Endothelial cell of umbilical vein (primary cell): ENCODE measurements at regions not wholly inside any gene's neighbourhood (a gene's known extent, or its start where the extent isn't known, plus 50 kb on each side); places are given as distances from the start of the nearest gene placed in this dataset.

Source experiments
- BruUV-seq: library from RNA; stranded (reverse); fragments of 400-500 nt; replicated peaks from 2 replicates; lab custom pipeline; 2021; lab: Mats Ljungman, UMichigan
- CTCF ChIA-PET: fragments of 300-600, 350-600 bp; sonication (Branson Sonifier 250); formaldehyde crosslinking; loops from one replicate; lab custom pipeline; 2021; ENCODE audit warnings: antibody characterized with exemption, inconsistent platforms; lab: Charles Lee
- POLR2A ChIA-PET: fragments of 300-600, 350-600 bp; sonication (Branson Sonifier 250); formaldehyde crosslinking; loops from one replicate; lab custom pipeline; 2021; ENCODE audit warnings: antibody characterized with exemption, inconsistent platforms; lab: Charles Lee
- DNase-seq: peaks from one replicate; pipeline ENCODE4 v3.0.0-alpha.2; 2011; ENCODE audit warnings: low read depth, low spot score
- FAIRE-seq: peaks from 2 replicates; lab custom pipeline; 2011; peaks lifted over from hg19 to GRCh38; lab: Jason Lieb, UNC
- H2AFZ ChIP-seq: 2 replicates; pipeline ENCODE4 v1.6.0; 2012; ENCODE audit warnings: low read depth, low read length, control low read depth, inconsistent platforms
- H3K27ac ChIP-seq: 2 replicates; pipeline ENCODE4 v1.5.1; 2011; ENCODE audit warnings: low read depth, mild to moderate bottlenecking, control low read depth, low read length, moderate library complexity; ENCODE audit not compliant: insufficient read depth
- H3K27me3 ChIP-seq, 2 experiments: 2 replicates each; pipeline versions ENCODE4 v1.6.0 to v1.6.1; 2011; ENCODE audit warnings: low read length in 2 of 2, mixed read lengths in 1 of 2; ENCODE audit not compliant: control insufficient read depth in 2 of 2, insufficient read depth in 2 of 2
- H3K36me3 ChIP-seq, 2 experiments: 2 replicates in 1 of 2; 3 replicates in 1 of 2; pipeline ENCODE4 v1.5.1; 2011; ENCODE audit warnings: low read length in 2 of 2, mild to moderate bottlenecking in 1 of 2, moderate library complexity in 1 of 2; ENCODE audit not compliant: control insufficient read depth in 2 of 2, insufficient read depth in 2 of 2; ENCODE audit errors: extremely low read depth in 1 of 2
- H3K4me1 ChIP-seq: 3 replicates; pipeline ENCODE4 v1.5.1; 2011; ENCODE audit warnings: mild to moderate bottlenecking, low read length; ENCODE audit not compliant: control insufficient read depth, insufficient read depth; ENCODE audit errors: extremely low read depth
- H3K4me2 ChIP-seq: 2 replicates; pipeline ENCODE4 v1.6.1; 2011; ENCODE audit warnings: low read length, control low read depth, mixed read lengths; ENCODE audit not compliant: insufficient read depth
- H3K4me3 ChIP-seq, 3 experiments: fragments of 200-600 bp in 1 of 3; sonication (generic), shearing (Covaris generic) in 1 of 3; replicated peaks in 1 of 3; 2 replicates each; pipeline ENCODE4 v1.5.1; 2011 to 2016; ENCODE audit warnings: control low read depth in 3 of 3, low read length in 3 of 3, mild to moderate bottlenecking in 2 of 3, inconsistent platforms in 1 of 3, low read depth in 1 of 3, moderate library complexity in 1 of 3; ENCODE audit not compliant: insufficient read depth in 1 of 3
- H3K79me2 ChIP-seq: 2 replicates; pipeline ENCODE4 v1.6.0; 2012; ENCODE audit warnings: low read length, inconsistent platforms; ENCODE audit not compliant: control insufficient read depth, insufficient read depth
- H3K9ac ChIP-seq: replicated peaks from 2 replicates; pipeline ENCODE3; 2011; ENCODE audit warnings: low read length, control low read depth; ENCODE audit not compliant: insufficient read depth; ENCODE audit errors: extremely low read depth
- H3K9me1 ChIP-seq: replicated peaks from 3 replicates; pipeline ENCODE4 v1.6.0; 2011; ENCODE audit warnings: mild to moderate bottlenecking, low read length; ENCODE audit not compliant: control insufficient read depth, insufficient read depth; ENCODE audit errors: extremely low read depth
- H3K9me3 ChIP-seq: replicated peaks from 2 replicates; pipeline ENCODE4 v1.5.1; 2012; ENCODE audit warnings: low read length, inconsistent platforms; ENCODE audit not compliant: control insufficient read depth, insufficient read depth
- H4K20me1 ChIP-seq: replicated peaks from 2 replicates; pipeline ENCODE3; 2011; ENCODE audit warnings: mild to moderate bottlenecking, low read length; ENCODE audit not compliant: control insufficient read depth, insufficient read depth; ENCODE audit errors: extremely low read depth
- EZH2 ChIP-seq: IDR thresholded peaks from 2 replicates; pipeline ENCODE4 v1.6.1; 2012; ENCODE audit warnings: borderline replicate concordance, low read depth, mild to moderate bottlenecking, moderate library complexity, low read length, inconsistent platforms; ENCODE audit not compliant: severe bottlenecking
- FOS ChIP-seq: IDR thresholded peaks from 2 replicates; pipeline ENCODE4 v1.6.1; 2011; ENCODE audit warnings: mild to moderate bottlenecking, low read length, moderate library complexity, borderline replicate concordance; ENCODE audit not compliant: insufficient read depth
- GATA2 ChIP-seq: IDR thresholded peaks from 2 replicates; pipeline ENCODE4 v1.7.0; 2011; ENCODE audit warnings: low read depth, mild to moderate bottlenecking, moderate library complexity, mixed read lengths, low read length; ENCODE audit not compliant: insufficient read length, insufficient read depth
- JUN ChIP-seq: IDR thresholded peaks from 2 replicates; pipeline ENCODE4 v1.6.1; 2011; ENCODE audit warnings: borderline replicate concordance, low read depth; ENCODE audit not compliant: insufficient read length, insufficient read depth
- MYC ChIP-seq: IDR thresholded peaks from one replicate; pipeline ENCODE4 v1.6.1; 2011; ENCODE audit warnings: mild to moderate bottlenecking, low read depth, low read length
- POLR2A ChIP-seq: IDR thresholded peaks from 2 replicates; pipeline ENCODE4 v1.6.1; 2012; ENCODE audit warnings: low read depth, mild to moderate bottlenecking, control low read depth, low read length
- POLR2AphosphoS5 ChIP-seq: IDR thresholded peaks from 2 replicates; pipeline ENCODE4 v1.6.1; 2012; ENCODE audit warnings: low read depth, mild to moderate bottlenecking, control low read depth, low read length, moderate library complexity; ENCODE audit not compliant: insufficient read depth
- dilution Hi-C: fragments of 300-500 bp; cut with MboI; formaldehyde crosslinking; loops from one replicate; pipeline ENCODE4 v1.15.0; 2019; ENCODE audit warnings: low sequenced_read_pairs; ENCODE audit not compliant: extremely low pct_ligation_motif_present
- intact Hi-C: fragments of 100-400 bp; cut with micrococcal nuclease; formaldehyde crosslinking; loops from one replicate; pipeline ENCODE4 v1.10.0; 2022
- TF ChIP-seq, protein P1 (sequence below), 2 donors: IDR thresholded peaks; 1 replicate in 1 of 2; 2 replicates in 1 of 2; pipeline ENCODE4 v1.5.1; 2011; ENCODE audit warnings: low read length in 2 of 2, mild to moderate bottlenecking in 2 of 2, moderate library complexity in 2 of 2, control low read depth in 1 of 2, inconsistent platforms in 1 of 2, low read depth in 1 of 2; ENCODE audit not compliant: insufficient read depth in 1 of 2; ENCODE audit errors: extremely low read depth in 1 of 2
- TF ChIP-seq, protein P2 (sequence below): IDR thresholded peaks from 2 replicates; pipeline ENCODE4 v1.6.1; 2011; ENCODE audit not compliant: insufficient read depth, insufficient read length

DNA sequence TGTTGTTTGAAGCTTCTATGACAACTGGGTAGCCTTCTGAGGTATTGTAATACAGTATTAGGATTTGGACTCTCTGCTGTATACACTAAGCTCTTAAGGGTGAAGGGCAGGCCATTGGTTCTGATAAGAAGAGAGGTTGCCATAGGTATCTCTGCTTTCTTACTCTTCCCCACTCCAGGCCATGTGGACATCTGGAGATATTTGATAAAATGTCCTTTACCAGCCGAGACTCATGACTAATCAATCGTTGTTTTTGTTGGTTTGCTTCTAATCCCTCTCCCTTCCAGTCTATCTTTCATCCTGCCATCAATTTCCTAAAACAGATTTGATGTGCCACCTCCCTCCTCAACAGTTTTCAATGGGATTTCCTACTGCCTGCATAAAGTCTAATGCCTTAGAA, 64.6 kb upstream of the WDR26 start:
- H2AFZ ChIP-seq: peak overlapping the region; percentile 4
- H3K4me2 ChIP-seq: peak overlapping the region; percentile 68
- H4K20me1 ChIP-seq: no peaks in the 10 kb centered on the region
- ChIA-PET CTCF (interaction anchor here (0.7 to 2.8 kb wide), 9 partner anchors 13 to 1376 kb away, joined by 3 to 22 read pairs (median 5); no protein-coding TSS in a partner anchor), POLR2A (interaction anchor here (1.1 kb wide), 1 partner anchor 66 kb away, joined by 3 read pairs; no protein-coding TSS in a partner anchor)
- TF ChIP-seq MYC: no peak
- TF ChIP-seq POLR2A: peak; percentile 24
- TF ChIP-seq, protein P1, sequence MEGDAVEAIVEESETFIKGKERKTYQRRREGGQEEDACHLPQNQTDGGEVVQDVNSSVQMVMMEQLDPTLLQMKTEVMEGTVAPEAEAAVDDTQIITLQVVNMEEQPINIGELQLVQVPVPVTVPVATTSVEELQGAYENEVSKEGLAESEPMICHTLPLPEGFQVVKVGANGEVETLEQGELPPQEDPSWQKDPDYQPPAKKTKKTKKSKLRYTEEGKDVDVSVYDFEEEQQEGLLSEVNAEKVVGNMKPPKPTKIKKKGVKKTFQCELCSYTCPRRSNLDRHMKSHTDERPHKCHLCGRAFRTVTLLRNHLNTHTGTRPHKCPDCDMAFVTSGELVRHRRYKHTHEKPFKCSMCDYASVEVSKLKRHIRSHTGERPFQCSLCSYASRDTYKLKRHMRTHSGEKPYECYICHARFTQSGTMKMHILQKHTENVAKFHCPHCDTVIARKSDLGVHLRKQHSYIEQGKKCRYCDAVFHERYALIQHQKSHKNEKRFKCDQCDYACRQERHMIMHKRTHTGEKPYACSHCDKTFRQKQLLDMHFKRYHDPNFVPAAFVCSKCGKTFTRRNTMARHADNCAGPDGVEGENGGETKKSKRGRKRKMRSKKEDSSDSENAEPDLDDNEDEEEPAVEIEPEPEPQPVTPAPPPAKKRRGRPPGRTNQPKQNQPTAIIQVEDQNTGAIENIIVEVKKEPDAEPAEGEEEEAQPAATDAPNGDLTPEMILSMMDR (IDR thresholded peaks at IDR 0.05; ENCODE audit: extremely low read depth in 1 of 2, insufficient read depth in 1 of 2, low read depth in 1 of 2, low read length in 2 of 2): no peak
- TF ChIP-seq EZH2: no peak
- TF ChIP-seq POLR2AphosphoS5: no peak
- TF ChIP-seq, protein P2, sequence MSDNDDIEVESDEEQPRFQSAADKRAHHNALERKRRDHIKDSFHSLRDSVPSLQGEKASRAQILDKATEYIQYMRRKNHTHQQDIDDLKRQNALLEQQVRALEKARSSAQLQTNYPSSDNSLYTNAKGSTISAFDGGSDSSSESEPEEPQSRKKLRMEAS: no peak
- no peak for TF ChIP-seq JUN
- TF ChIP-seq GATA2: peak; percentile 55
- no peak for TF ChIP-seq FOS
- DNase-seq (peak; percentile 68), FAIRE-seq (no peak)
- H3K4me1 ChIP-seq: peaks cover 42% of the 10 kb centered on the region
- intact Hi-C loops (loop anchor here (2.0 kb wide), 1 partner anchor 42 kb away; no protein-coding TSS in a partner anchor), dilution Hi-C loops (no loop called here)
- H3K9me1 ChIP-seq: no peaks in the 10 kb centered on the region
- no peaks in the 10 kb centered on the region for H3K36me3 ChIP-seq
- H3K27ac ChIP-seq: peak overlapping the region; percentile 94
- no TSS peak for BruUV-seq
- no peak overlapping the region for H3K4me3 ChIP-seq
- peak overlapping the region; percentile 63 for H3K9ac ChIP-seq
- no peaks in the 10 kb centered on the region for H3K79me2 ChIP-seq
- no peaks in the 10 kb centered on the region for H3K9me3 ChIP-seq
- no peaks in the 10 kb centered on the region for H3K27me3 ChIP-seq
